ENCODE measurements at regions not wholly inside any gene's neighbourhood (a gene's known extent, or its start where the extent isn't known, plus 50 kb on each side); places are given as distances from the start of the nearest gene placed in this dataset.

GRCh38 chr10:3631701-3632330 is 153.2 kb downstream of the KLF6 start:
- no peak for TF ChIP-seq CTCF (conservative IDR thresholded peaks at IDR 0.05; ENCODE audit: low read depth, low read length)
- TF ChIP-seq EZH2 (IDR thresholded peaks at IDR 0.05; ENCODE audit: borderline replicate concordance, low read depth, low read length, poor library complexity, severe bottlenecking), result no peak

Measured in A673 (cell line).